Kidney epithelial cell (primary cell): ENCODE measurements at regions not wholly inside any gene's neighbourhood (a gene's known extent, or its start where the extent isn't known, plus 50 kb on each side); places are given as distances from the start of the nearest gene placed in this dataset.
A peak's percentile ranks its signal among the peaks of the same experiment; 100 is the strongest.

Source experiments
- DNase-seq: peaks from one replicate; pipeline ENCODE4 v3.0.0-alpha.2; 2010; ENCODE audit warnings: low read depth
- H3K27me3 ChIP-seq: 2 replicates; pipeline ENCODE4 v1.6.0; 2011; ENCODE audit warnings: low read length; ENCODE audit not compliant: control insufficient read depth, insufficient read depth
- H3K36me3 ChIP-seq: 2 replicates; pipeline ENCODE4 v1.5.1; 2011; ENCODE audit warnings: low read length; ENCODE audit not compliant: control insufficient read depth, insufficient read depth
- H3K4me3 ChIP-seq: 2 replicates; pipeline ENCODE4 v1.5.1; 2011; ENCODE audit warnings: low read depth, mild to moderate bottlenecking, control low read depth, low read length
- TF ChIP-seq, protein P1 (sequence below): IDR thresholded peaks from 2 replicates; pipeline ENCODE4 v1.5.1; 2011; ENCODE audit warnings: mild to moderate bottlenecking, moderate library complexity, low read length, control low read depth, inconsistent platforms; ENCODE audit not compliant: insufficient read depth, poor library complexity, severe bottlenecking

DNA sequence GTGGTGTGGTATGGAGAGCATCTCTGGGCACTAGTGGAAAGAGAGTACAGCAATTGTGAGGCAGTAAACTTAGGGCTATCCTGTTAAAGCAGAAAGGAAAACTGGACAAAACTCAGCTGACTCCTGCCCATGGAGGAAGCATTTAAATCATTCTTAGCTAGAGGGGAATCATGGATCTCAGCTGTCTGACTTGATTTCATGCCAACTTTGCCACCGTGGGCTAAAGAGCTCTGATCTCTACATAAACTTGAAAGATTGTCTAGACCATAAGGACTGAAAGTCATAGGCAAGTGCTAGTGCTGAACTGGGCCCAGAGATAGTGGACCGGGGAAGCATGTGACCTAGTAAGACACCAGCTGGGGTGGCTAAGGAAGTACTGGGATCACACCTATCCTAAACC is 651.8 kb downstream of the COL12A1 start:
- H3K36me3 ChIP-seq = no peaks in the 10 kb centered on the region
- TF ChIP-seq, protein P1, sequence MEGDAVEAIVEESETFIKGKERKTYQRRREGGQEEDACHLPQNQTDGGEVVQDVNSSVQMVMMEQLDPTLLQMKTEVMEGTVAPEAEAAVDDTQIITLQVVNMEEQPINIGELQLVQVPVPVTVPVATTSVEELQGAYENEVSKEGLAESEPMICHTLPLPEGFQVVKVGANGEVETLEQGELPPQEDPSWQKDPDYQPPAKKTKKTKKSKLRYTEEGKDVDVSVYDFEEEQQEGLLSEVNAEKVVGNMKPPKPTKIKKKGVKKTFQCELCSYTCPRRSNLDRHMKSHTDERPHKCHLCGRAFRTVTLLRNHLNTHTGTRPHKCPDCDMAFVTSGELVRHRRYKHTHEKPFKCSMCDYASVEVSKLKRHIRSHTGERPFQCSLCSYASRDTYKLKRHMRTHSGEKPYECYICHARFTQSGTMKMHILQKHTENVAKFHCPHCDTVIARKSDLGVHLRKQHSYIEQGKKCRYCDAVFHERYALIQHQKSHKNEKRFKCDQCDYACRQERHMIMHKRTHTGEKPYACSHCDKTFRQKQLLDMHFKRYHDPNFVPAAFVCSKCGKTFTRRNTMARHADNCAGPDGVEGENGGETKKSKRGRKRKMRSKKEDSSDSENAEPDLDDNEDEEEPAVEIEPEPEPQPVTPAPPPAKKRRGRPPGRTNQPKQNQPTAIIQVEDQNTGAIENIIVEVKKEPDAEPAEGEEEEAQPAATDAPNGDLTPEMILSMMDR = no peak
- no peak for DNase-seq
- H3K4me3 ChIP-seq = no peak overlapping the region
- no peaks in the 10 kb centered on the region for H3K27me3 ChIP-seq

DNA sequence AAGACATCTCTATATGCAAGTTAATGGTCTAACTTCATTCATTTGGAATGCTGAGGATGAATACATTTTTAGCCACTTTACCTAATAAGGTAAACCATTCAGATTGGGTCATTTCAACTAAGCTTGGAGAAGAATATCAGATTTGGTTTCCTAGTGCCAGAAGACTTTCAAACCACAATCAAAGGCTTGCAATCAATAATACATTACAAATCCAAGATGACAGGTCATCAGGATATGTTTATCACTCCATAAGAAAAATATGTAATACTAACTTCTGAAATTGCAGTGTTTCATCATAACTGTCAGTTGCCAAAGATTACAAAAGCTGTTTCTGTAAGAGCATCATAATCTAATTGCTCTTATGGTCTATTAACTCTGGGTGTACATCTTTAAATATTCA is 654.0 kb downstream of the COL12A1 start:
- Histone ChIP-seq H3K4me3 (no peak overlapping the region), H3K36me3 (no peaks in the 10 kb centered on the region), H3K27me3 (no peaks in the 10 kb centered on the region)
- DNase-seq = no peak
- TF ChIP-seq, protein P1 = no peak

GRCh38 chr6:74550821-74551220 is 655.0 kb downstream of the COL12A1 start:
- H3K27me3 ChIP-seq = no peaks in the 10 kb centered on the region
- no peak for DNase-seq
- TF ChIP-seq, protein P1 = no peak
- no peaks in the 10 kb centered on the region for H3K36me3 ChIP-seq
- no peak overlapping the region for H3K4me3 ChIP-seq

- TF ChIP-seq, protein P1 = no peak
- no peaks in the 10 kb centered on the region for H3K36me3 ChIP-seq
Measured at GRCh38 chr6:74549746-74550145, 656.1 kb downstream of the COL12A1 start.

DNA sequence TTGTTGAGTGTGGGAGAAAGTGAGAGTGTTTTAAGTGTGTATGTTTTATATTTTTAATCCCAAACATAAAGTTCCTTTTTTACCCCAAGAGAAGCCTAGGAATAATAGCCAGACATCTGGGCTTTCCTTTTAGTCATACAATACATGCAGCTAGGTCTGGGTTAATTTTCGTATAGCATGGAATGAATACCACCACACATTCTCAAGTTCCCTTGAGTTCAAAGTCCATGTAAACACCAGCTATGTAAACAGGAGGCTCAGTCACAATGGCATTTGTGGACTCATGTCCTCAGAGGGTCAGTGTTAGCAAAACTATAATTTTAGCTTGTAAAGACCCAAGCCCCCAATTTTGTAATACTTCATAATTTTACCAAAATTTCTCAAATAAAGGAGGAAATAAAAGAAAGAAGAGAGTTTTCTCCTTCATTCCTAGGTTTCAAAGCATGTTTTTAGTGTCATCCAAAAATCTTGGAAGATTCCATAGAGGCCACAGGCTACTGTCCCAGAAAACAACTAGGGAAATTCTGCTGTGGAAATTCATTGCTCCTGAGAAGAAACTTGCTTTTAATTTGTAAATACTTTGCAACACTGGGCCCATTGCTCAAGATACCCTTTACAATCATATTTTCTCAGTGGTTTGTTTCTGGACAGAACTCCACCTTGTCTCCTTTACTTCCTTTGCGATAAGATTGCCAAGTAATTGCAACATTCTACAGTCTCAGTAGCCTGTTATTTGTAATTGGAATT is 671.2 kb downstream of the COL12A1 start:
- TF ChIP-seq, protein P1 = no peak
- no peaks in the 10 kb centered on the region for H3K27me3 ChIP-seq
- no peak overlapping the region for H3K4me3 ChIP-seq
- no peaks in the 10 kb centered on the region for H3K36me3 ChIP-seq
- DNase-seq = no peak

More at GRCh38 chr6:74549746-74550145, 656.1 kb downstream of the COL12A1 start:
- DNase-seq = no peak
- Histone ChIP-seq H3K4me3 (no peak overlapping the region), H3K27me3 (no peaks in the 10 kb centered on the region)

DNA sequence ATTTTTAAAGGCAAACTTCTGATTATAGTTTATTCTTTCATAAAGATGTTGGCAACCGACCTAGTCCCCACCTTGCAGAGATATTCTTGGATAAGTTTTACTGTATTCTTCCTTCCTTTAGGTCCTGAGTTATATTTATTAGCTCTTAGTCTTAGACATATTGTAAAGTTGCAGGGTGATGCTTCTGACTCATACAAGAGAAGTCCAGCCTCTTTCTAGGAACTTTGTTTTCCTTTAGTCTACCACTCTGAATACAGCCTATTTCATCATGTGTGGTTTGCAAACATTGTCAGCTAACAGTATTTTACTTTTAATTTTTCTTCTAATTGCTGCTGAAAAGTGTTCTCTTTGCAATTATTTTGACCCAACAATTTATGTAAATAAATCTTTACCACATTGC is 686.7 kb downstream of the COL12A1 start:
- no peaks in the 10 kb centered on the region for H3K36me3 ChIP-seq
- H3K27me3 ChIP-seq = no peaks in the 10 kb centered on the region
- no peak overlapping the region for H3K4me3 ChIP-seq
- DNase-seq = peak; percentile 14
- TF ChIP-seq, protein P1 = no peak
